Chondrocyte (in vitro differentiated cells): ENCODE measurements at regions not wholly inside any gene's neighbourhood (a gene's known extent, or its start where the extent isn't known, plus 50 kb on each side); places are given as distances from the start of the nearest gene placed in this dataset.

Experiments used
- DNase-seq: peaks from one replicate; pipeline ENCODE4 v3.0.0; 2021; ENCODE audit warnings: mixed read lengths, low spot score
- H3K27ac Mint-ChIP-seq: one replicate; pipeline ENCODE4 v1.8.0; 2021; ENCODE audit warnings: mild to moderate bottlenecking, moderate library complexity, mixed read lengths; ENCODE audit not compliant: unreplicated experiment
- H3K27me3 Mint-ChIP-seq: 2 replicates; pipeline ENCODE4 v1.8.0; 2021; ENCODE audit warnings: low read depth, mixed read lengths
- H3K36me3 Mint-ChIP-seq: 2 replicates; pipeline ENCODE4 v1.8.0; 2021; ENCODE audit warnings: low read depth, mixed read lengths
- H3K4me1 Mint-ChIP-seq: 2 replicates; pipeline ENCODE4 v1.8.0; 2021; ENCODE audit warnings: low read depth, mild to moderate bottlenecking, mixed read lengths
- H3K4me3 Mint-ChIP-seq: one replicate; pipeline ENCODE4 v1.8.0; 2021; ENCODE audit warnings: mild to moderate bottlenecking, moderate library complexity, mixed read lengths; ENCODE audit not compliant: unreplicated experiment
- H3K9me3 Mint-ChIP-seq: 2 replicates; pipeline ENCODE4 v1.8.0; 2021; ENCODE audit warnings: low read depth, mixed read lengths
- CTCF ChIP-seq: fragments of 200-600 bp; sonication (generic); IDR thresholded peaks from 2 replicates; pipeline ENCODE4 v1.5.0; 2021; ENCODE audit warnings: antibody characterized with exemption, mild to moderate bottlenecking, moderate library complexity

GRCh38 chr6:168215121-168215808, 104.3 kb downstream of the DACT2 start:
- no peak for DNase-seq
- Mint-ChIP-seq H3K27ac (no peak overlapping the region), H3K27me3 (no peaks in the 10 kb centered on the region), H3K36me3 (no peaks in the 10 kb centered on the region), H3K9me3 (no peaks in the 10 kb centered on the region), H3K4me1 (peaks cover 46% of the 10 kb centered on the region), H3K4me3 (no peak overlapping the region)
- no peak for TF ChIP-seq CTCF

GRCh38 chr6:168214586-168215104, 104.9 kb downstream of the DACT2 start:
- no peaks in the 10 kb centered on the region for H3K27me3 Mint-ChIP-seq
- H3K4me1 Mint-ChIP-seq: peaks cover 40% of the 10 kb centered on the region
- DNase-seq: no peak
- H3K4me3 Mint-ChIP-seq: no peak overlapping the region
- H3K9me3 Mint-ChIP-seq: no peaks in the 10 kb centered on the region
- no peak for TF ChIP-seq CTCF
- no peak overlapping the region for H3K27ac Mint-ChIP-seq
- H3K36me3 Mint-ChIP-seq: no peaks in the 10 kb centered on the region

DNA sequence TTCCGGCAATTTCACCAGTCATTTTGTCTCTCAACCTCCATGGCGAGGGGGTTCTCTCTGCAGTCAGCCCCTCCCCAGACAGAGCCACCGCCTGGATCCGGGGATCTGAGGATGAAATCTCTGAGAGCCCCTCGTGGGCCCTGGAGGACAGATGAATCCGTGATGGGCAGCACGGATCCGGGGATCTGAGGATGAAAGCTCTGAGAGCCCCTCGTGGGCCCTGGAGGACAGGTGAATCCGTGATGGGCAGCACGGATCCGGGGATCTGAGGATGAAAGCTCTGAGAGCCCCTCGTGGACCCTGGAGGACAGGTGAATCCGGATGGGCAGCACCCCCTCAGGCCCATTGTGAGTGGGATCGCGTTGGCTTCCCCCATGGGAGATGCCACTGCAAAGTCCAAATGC, 106.5 kb downstream of the DACT2 start:
- Mint-ChIP-seq H3K36me3 (no peaks in the 10 kb centered on the region), H3K27ac (no peak overlapping the region), H3K27me3 (no peaks in the 10 kb centered on the region), H3K4me3 (no peak overlapping the region), H3K9me3 (no peaks in the 10 kb centered on the region), H3K4me1 (peaks cover 24% of the 10 kb centered on the region)
- TF ChIP-seq CTCF: no peak
- no peak for DNase-seq

- Mint-ChIP-seq H3K27me3 (no peaks in the 10 kb centered on the region), H3K36me3 (no peaks in the 10 kb centered on the region), H3K4me1 (peaks cover 17% of the 10 kb centered on the region), H3K4me3 (no peak overlapping the region), H3K27ac (no peak overlapping the region), H3K9me3 (no peaks in the 10 kb centered on the region)
- no peak for DNase-seq
- TF ChIP-seq CTCF: no peak
Observed at GRCh38 chr6:168212362-168212761, 107.2 kb downstream of the DACT2 start.

DNA sequence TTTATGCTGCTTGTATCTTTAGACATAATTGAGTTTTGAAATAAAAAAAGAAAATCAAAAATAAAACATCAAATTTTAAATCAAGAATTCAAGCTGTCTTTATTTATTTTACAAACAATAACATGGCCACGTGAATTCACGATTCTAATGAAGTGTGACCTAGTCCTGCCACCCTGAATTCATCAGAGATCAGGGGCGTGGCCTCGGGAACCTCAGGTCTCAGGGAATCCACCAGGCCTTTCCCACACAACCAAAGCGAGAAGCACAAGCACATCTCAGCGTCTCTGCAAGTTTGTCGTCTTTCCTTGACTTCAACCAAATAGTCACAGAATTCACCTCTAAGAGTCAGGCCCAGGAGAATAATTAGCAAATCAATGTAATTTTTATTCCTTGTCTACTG, 107.9 kb downstream of the DACT2 start:
- Mint-ChIP-seq H3K27ac (no peak overlapping the region), H3K27me3 (no peaks in the 10 kb centered on the region), H3K4me1 (peaks cover 10% of the 10 kb centered on the region), H3K4me3 (no peak overlapping the region), H3K36me3 (no peaks in the 10 kb centered on the region), H3K9me3 (no peaks in the 10 kb centered on the region)
- no peak for DNase-seq
- TF ChIP-seq CTCF: no peak
